Keratinocyte (primary cell): ENCODE measurements at regions not wholly inside any gene's neighbourhood (a gene's known extent, or its start where the extent isn't known, plus 50 kb on each side); places are given as distances from the start of the nearest gene placed in this dataset.
"Not testable (repeated sequence)": the region's sequence is repeated elsewhere in the genome, so short reads cannot be mapped to it uniquely, and the experiment has no call there.

ENCODE experiments used
- DNase-seq: peaks from one replicate; pipeline ENCODE4 v3.0.0-alpha.2; 2011; ENCODE audit warnings: low read depth, missing footprints, low spot score
- FAIRE-seq: peaks from 2 replicates; lab custom pipeline; 2011; peaks lifted over from hg19 to GRCh38; lab: Jason Lieb, UNC
- H2AFZ ChIP-seq: 2 replicates; pipeline ENCODE4 v1.6.0; 2012; ENCODE audit warnings: low read length, control low read depth, inconsistent platforms; ENCODE audit not compliant: control insufficient read depth
- H3K27ac ChIP-seq: 2 replicates; pipeline ENCODE4 v1.5.1; 2011; ENCODE audit warnings: low read length; ENCODE audit not compliant: control insufficient read depth, insufficient read depth
- H3K27me3 ChIP-seq: 3 replicates; pipeline ENCODE4 v1.6.0; 2011; ENCODE audit warnings: low read length; ENCODE audit not compliant: control insufficient read depth, insufficient read depth; ENCODE audit errors: extremely low read depth
- H3K36me3 ChIP-seq, 2 experiments: 2 replicates in 1 of 2; 3 replicates in 1 of 2; pipeline ENCODE4 v1.5.1; 2011; ENCODE audit warnings: low read length in 2 of 2, mild to moderate bottlenecking in 1 of 2; ENCODE audit not compliant: control insufficient read depth in 2 of 2, insufficient read depth in 2 of 2; ENCODE audit errors: extremely low read depth in 1 of 2
- H3K4me1 ChIP-seq: 3 replicates; pipeline ENCODE4 v1.5.1; 2011; ENCODE audit warnings: low read length; ENCODE audit not compliant: control insufficient read depth, insufficient read depth; ENCODE audit errors: extremely low read depth
- H3K4me2 ChIP-seq: 3 replicates; pipeline ENCODE4 v1.6.0; 2011; ENCODE audit warnings: low read depth, low read length; ENCODE audit not compliant: control insufficient read depth, insufficient read depth; ENCODE audit errors: extremely low read depth
- H3K4me3 ChIP-seq, 3 experiments: fragments of 200-600 bp in 1 of 3; sonication (generic) in 1 of 3; 2 replicates in 2 of 3; 3 replicates in 1 of 3; pipeline ENCODE4 v1.5.1; 2011 to 2016; ENCODE audit warnings: low read length in 3 of 3, mild to moderate bottlenecking in 3 of 3, control low read depth in 2 of 3, inconsistent platforms in 1 of 3, low read depth in 1 of 3, mixed read lengths in 1 of 3, mixed run types in 1 of 3, moderate library complexity in 1 of 3; ENCODE audit not compliant: control insufficient read depth in 2 of 3, insufficient read depth in 2 of 3; ENCODE audit errors: extremely low read depth in 1 of 3
- H3K79me2 ChIP-seq: 2 replicates; pipeline ENCODE4 v1.6.0; 2012; ENCODE audit warnings: low read length; ENCODE audit not compliant: control insufficient read depth, insufficient read depth
- H3K9ac ChIP-seq: 3 replicates; pipeline ENCODE4 v1.6.0; 2011; ENCODE audit warnings: low read length; ENCODE audit not compliant: control insufficient read depth, insufficient read depth; ENCODE audit errors: extremely low read depth
- H3K9me1 ChIP-seq: 3 replicates; pipeline ENCODE4 v1.6.0; 2011; ENCODE audit warnings: low read length; ENCODE audit not compliant: control insufficient read depth, insufficient read depth; ENCODE audit errors: extremely low read depth
- H3K9me3 ChIP-seq: 2 replicates; pipeline ENCODE4 v1.5.1; 2012; ENCODE audit warnings: low read depth, low read length; ENCODE audit not compliant: control insufficient read depth
- H4K20me1 ChIP-seq: 3 replicates; pipeline ENCODE4 v1.6.0; 2011; ENCODE audit warnings: low read length; ENCODE audit not compliant: control insufficient read depth, insufficient read depth; ENCODE audit errors: extremely low read depth
- CTCF ChIP-seq, 3 experiments: IDR thresholded peaks in 1 of 3; conservative IDR thresholded peaks in 1 of 3; optimal IDR thresholded peaks in 1 of 3; 2 replicates in 2 of 3; 3 replicates in 1 of 3; pipeline versions ENCODE3 to v1.5.1; 2011; ENCODE audit warnings: low read length in 3 of 3, mild to moderate bottlenecking in 3 of 3, moderate library complexity in 2 of 3, control low read depth in 1 of 3, inconsistent platforms in 1 of 3; ENCODE audit not compliant: insufficient read depth in 2 of 3; ENCODE audit errors: extremely low read depth in 1 of 3
- EZH2 ChIP-seq: IDR thresholded peaks from one replicate; pipeline ENCODE4 v1.6.1; 2012; ENCODE audit warnings: inconsistent platforms, mild to moderate bottlenecking, low read length, moderate library complexity
- dilution Hi-C: fragments of 300-500 bp; cut with MboI; formaldehyde crosslinking; loops from one replicate; pipeline ENCODE4 v1.7.0; 2020; ENCODE audit warnings: low sequenced_read_pairs; ENCODE audit not compliant: extremely low pct_ligation_motif_present

- Histone ChIP-seq H3K4me2 (no peak overlapping the region), H4K20me1 (no peaks in the 10 kb centered on the region), H3K9me3 (no peaks in the 10 kb centered on the region), H3K4me3 (no peak overlapping the region), H3K9ac (no peak overlapping the region), H2AFZ (no peak overlapping the region), H3K27me3 (no peaks in the 10 kb centered on the region), H3K27ac (no peak overlapping the region), H3K4me1 (no peaks in the 10 kb centered on the region), H3K36me3 (no peaks in the 10 kb centered on the region), H3K79me2 (no peaks in the 10 kb centered on the region), H3K9me1 (no peaks in the 10 kb centered on the region)
- TF ChIP-seq CTCF (optimal IDR thresholded peaks at IDR 0.05 in 1 of 3, IDR thresholded peaks at IDR 0.05 in 1 of 3, conservative IDR thresholded peaks at IDR 0.05 in 1 of 3; ENCODE audit: extremely low read depth in 1 of 3, insufficient read depth in 2 of 3, low read length in 3 of 3): no peak
- no peak for TF ChIP-seq EZH2
- FAIRE-seq: no peak
- dilution Hi-C loops: no loop called here
- no peak for DNase-seq
These were observed 210.6 kb downstream of the RHOU start for GRCh38 chr1:228945885-228946284.

GRCh38 chr1:228949617-228950016 lies 214.3 kb downstream of the RHOU start:
- H2AFZ ChIP-seq, H3K4me3 ChIP-seq, FAIRE-seq, H3K9me3 ChIP-seq, H3K4me1 ChIP-seq, H3K27ac ChIP-seq, H3K27me3 ChIP-seq, H3K36me3 ChIP-seq, H3K79me2 ChIP-seq, H3K9ac ChIP-seq, dilution Hi-C loops, H4K20me1 ChIP-seq, H3K9me1 ChIP-seq, DNase-seq, H3K4me2 ChIP-seq: not testable (repeated sequence)

GRCh38 chr1:228953207-228953606 lies 217.9 kb downstream of the RHOU start:
- no peak overlapping the region for H2AFZ ChIP-seq
- H3K4me1 ChIP-seq: no peaks in the 10 kb centered on the region
- H4K20me1 ChIP-seq: no peaks in the 10 kb centered on the region
- dilution Hi-C loops: no loop called here
- no peaks in the 10 kb centered on the region for H3K27me3 ChIP-seq
- no peak overlapping the region for H3K27ac ChIP-seq
- H3K4me2 ChIP-seq: no peak overlapping the region
- FAIRE-seq (no peak), DNase-seq (no peak)
- H3K9me1 ChIP-seq: no peaks in the 10 kb centered on the region
- no peak overlapping the region for H3K4me3 ChIP-seq
- no peak for TF ChIP-seq CTCF (optimal IDR thresholded peaks at IDR 0.05 in 1 of 3, IDR thresholded peaks at IDR 0.05 in 1 of 3, conservative IDR thresholded peaks at IDR 0.05 in 1 of 3; ENCODE audit: extremely low read depth in 1 of 3, insufficient read depth in 2 of 3, low read length in 3 of 3)
- TF ChIP-seq EZH2: no peak
- no peaks in the 10 kb centered on the region for H3K79me2 ChIP-seq
- H3K36me3 ChIP-seq: no peaks in the 10 kb centered on the region
- no peak overlapping the region for H3K9ac ChIP-seq
- no peaks in the 10 kb centered on the region for H3K9me3 ChIP-seq

- FAIRE-seq, H3K9me3 ChIP-seq, H3K9ac ChIP-seq, H3K4me3 ChIP-seq, H3K79me2 ChIP-seq, DNase-seq, dilution Hi-C loops, H3K27ac ChIP-seq, H3K4me2 ChIP-seq, H3K4me1 ChIP-seq, H3K9me1 ChIP-seq, H3K27me3 ChIP-seq, H2AFZ ChIP-seq, H3K36me3 ChIP-seq, H4K20me1 ChIP-seq: not testable (repeated sequence)
These were observed 218.5 kb downstream of the RHOU start for GRCh38 chr1:228953808-228954207.
